Stimulated activated CD4-positive, alpha-beta T cell treated with anti-CD3 and anti-CD28 coated beads, TNF-alpha, amount 100 ng/mL, for 4 hours (primary cell): ENCODE measurements at regions not wholly inside any gene's neighbourhood (a gene's known extent, or its start where the extent isn't known, plus 50 kb on each side); places are given as distances from the start of the nearest gene placed in this dataset.

Experiments
- DNase-seq, 3 experiments: peaks; one replicate each; pipeline ENCODE4 v3.0.0-alpha.2; 2020; ENCODE audit warnings: low read depth in 3 of 3

DNA sequence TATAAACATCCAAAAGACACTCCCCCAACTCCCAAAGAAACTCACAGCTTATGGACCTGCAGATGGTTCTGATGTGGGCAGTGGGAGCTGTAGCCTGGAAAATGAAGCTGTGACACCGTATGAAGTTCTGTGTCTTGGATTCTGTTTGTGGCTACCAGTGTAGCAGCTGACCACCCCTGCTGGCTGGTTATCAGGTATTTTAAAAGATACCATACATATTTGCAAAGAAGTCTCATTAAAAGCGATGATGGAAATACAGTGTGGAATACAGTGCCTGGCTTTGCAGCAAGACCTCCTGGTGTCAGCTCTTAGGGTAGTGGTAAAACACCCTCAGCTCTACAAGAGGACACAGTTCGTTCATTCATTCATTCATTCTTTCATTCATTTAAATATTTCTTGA, 194.3 kb upstream of the PRKCQ start:
- DNase-seq: no peak

DNA sequence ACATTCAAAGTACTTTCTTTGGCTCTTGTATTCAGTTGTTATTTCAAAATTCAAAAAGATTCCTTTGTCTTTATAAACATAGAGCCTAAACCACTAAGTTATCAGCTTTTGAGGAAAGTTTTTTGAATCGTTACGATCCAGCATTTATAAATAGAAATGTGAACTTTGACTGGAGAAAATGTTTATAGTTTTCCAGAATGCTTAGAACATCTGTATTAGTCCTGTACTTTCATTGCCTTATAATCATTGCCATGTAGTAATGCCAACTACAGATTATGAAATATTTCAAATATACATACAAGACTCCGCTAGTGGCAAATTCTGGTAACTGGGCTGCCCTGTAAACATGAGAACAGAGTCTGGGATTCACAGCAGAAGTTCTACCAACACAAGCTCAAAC, 191.3 kb upstream of the PRKCQ start:
- DNase-seq: no peak

DNA sequence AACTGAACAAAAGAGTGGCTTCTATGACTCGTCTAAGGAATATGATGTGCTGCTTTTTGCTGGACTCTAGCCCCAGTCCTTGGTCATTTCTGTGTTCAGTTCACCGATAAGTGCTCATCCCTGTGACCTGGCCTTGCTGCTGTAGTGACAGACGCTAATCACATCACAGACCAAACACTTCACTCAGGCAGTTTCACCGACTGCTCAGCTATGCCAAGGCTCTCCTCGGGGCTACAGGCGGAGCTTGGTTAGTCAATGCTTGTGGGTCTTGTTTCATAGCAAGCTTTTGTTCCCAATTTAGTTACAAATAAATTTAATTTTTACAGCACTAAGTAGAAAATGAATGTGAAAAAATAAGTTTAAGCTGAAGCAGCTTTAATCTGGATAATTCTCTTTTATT, 190.8 kb upstream of the PRKCQ start:
- no peak for DNase-seq

DNA sequence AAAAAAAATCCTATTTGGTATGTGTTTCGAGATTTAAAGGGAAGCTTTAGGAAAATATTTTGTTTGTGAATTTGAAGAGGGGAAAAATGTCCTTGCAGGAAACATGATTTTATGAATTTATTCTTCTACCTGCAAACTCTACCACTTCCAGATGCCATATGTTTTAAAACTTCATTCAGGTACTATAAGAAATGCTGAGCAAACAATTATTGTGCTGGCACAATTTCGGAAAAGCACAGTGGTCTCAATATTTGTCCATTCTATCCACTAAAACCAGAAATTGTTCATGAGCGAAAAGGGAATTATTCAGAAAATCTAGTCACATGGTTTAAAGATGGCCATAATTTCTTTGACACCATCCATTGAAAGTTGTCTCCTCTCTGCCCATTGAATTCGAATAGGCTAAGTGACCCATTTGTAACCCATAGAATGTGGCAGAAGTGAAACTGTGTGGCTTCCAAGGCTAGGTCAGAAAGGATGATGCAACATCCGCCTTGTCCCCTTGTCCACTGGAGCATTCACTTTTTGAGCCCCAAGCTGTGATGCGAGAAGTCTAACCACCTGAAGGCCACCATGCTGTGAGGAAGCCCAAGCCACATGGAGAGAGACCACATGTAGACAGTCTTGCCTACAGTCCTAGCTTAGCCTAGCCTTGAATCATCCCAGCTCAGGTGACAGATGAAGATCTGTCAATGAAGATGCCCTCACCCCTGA, 189.8 kb upstream of the PRKCQ start:
- no peak for DNase-seq

DNA sequence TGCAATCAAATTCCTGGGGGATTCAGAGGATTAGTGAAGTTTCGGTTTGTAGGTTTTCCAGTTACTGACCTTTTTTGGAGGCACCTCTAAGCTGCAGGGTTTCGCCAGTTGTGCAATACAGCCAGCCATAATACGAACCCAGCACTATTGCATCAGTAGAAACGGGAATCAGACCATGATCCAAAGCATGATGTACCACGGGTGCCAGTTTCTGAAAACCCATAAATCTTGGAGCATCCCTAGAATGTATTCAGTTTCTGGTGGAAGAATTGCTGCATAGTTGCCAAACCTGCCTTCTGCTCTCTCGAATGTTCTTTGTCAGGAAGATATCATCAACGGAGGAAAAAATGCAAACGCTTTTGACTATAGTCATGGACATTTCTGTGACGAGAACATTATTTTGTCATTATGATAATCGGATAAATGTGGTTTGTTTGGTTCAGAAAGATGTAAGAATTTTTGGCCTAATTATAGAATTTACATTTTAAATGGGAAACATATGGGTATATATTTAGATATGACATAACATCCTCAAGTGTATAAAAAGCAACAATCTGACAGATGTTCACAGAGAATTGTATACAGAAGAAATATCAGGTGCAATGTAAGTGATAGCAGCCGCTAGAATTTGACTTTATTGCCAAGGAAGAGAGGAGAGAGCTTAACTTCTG, 186.2 kb upstream of the PRKCQ start:
- no peak for DNase-seq

DNA sequence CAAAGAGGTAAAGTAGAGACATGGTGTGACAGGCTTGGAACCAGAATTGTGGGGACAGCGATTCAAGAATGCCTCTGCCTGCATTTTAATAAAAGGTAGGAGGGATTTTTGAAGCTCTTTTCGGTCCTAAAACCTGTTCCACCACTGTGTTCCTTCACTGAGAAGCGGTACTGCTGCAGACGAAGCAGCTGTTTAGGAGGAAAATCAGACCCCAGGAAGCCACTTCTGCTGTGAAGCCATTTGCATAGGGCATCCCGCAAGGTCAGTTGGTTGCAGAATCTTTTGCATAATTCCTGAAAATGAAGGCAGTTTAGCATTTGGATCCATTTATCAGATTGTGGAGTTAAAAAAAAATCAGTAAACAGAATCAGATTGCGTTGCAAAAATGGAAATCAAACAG, 183.3 kb upstream of the PRKCQ start:
- no peak for DNase-seq

DNA sequence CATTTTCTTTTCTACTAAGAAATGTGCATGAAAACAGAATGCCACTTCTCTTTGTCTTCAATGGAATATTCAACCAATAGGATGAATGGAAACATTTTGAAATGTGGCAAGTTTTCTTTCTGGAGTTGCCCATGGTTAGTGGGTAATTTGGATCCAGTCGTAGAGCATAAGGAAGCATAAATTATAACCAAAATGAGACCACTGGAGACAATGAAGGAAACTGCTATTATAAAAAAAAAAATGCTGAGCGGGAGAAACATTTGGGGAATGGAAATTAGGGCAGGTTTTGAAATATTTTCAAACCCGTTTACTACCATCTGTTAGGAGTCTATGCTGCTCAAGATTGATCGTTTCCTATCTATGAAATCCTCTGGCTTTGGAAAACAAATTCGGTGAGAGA, 182.9 kb upstream of the PRKCQ start:
- DNase-seq: no peak

DNA sequence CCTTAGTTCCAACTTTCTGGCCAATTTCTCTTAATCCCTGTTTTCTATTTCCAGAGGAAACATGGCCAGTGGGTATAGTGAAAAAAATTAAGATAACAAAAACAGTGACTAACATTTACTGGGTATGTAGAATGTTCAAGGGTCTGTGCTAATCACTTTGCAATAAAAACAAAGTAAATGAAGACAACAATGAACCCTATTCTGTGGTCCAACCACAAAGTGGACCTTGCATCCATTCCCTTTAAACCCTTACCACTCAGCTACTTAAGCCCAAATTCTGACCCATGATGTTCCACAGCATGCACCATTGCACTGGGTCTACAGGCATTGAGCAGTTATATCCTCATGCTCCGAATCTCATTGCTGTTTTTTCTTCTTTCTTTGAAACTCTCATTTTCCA, 179.9 kb upstream of the PRKCQ start:
- DNase-seq: no peak

DNA sequence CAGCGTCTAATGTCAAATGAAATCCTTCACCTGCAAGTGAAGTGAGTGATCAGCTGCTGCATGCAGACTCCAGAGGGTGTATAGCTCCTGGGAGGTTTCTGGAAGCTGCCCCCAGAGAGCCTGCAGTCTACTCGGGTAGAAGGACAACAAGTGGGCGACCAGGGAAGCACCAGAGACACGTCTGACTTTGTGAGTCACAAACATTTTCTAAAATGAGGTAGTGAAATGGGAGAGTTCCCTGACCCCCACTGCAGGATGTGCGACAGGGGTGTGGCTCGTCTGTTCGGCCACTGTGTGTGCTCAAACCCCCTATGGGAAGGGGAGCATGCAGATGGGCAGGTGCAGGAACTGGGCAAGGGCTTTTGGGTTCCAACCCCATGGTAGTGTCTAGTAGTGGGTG, 177.1 kb upstream of the PRKCQ start:
- no peak for DNase-seq

DNA sequence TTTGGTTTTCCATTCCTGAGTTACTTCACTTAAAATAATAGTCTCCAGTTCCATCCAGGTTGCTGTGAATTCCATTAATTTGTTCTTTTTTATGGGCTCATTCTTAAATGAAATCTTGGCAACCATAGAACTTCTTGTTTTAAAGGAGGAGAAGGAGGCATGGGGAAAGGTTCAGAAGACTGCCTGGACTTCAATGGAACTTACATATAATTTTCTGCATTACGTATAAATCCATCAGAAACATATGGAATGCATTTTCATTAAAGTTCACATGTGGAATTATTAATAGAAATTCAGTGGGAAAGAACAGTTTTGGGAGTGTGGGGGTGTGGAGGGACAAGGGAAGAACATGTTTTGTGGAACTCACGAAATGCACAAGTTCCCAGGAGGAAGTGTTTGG, 176.6 kb upstream of the PRKCQ start:
- DNase-seq: no peak

DNA sequence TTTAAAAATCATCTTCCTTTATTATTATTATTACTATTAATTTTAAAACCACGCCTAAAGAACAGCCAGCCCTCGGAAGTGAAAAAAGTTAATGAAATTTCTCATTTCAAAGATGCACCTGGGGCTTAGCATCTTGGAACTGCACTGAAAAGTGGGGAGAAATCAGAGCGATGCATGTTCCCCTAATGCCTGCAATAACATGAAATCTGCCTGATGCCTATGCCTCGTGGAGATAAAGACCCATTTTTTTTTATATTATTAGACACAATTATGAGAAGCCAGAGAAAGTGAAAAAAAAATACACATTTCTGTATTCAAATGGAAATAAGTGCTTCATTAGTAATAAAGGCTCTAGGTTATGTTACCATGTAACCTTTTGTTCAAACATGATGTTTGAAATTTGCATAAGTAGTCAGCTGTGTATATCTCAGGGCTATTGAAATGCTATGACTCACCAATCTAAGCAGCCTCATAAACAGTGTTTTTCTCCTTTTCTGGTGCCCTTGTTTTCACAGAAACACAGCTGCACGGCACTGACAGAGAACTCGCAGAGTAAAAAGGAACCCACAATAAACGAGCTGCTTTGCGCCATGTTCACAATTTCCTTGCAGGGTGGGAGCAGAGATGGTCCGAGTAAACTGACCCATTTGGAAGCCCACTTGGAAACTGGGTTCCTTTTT, 175.8 kb upstream of the PRKCQ start:
- no peak for DNase-seq

DNA sequence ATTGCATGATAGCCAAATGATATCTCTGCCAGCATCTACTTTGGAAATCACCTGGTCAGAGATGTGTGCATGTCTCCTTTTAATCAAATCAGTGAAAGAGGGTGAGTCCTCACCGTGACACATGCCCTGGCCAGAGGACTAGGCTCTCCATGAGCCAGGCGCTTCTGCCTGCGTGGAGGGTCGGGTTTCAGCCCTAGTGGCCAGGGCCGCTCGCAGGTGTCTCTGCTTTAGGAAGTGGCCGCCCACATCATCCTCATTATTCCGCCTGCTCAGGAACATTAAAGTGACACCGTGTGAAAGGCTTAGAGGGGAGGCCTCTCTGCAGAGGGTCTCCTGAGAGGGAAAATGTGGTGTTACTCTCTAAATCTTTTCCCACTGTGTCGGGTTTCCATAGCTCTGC, 173.6 kb upstream of the PRKCQ start:
- DNase-seq: no peak

DNA sequence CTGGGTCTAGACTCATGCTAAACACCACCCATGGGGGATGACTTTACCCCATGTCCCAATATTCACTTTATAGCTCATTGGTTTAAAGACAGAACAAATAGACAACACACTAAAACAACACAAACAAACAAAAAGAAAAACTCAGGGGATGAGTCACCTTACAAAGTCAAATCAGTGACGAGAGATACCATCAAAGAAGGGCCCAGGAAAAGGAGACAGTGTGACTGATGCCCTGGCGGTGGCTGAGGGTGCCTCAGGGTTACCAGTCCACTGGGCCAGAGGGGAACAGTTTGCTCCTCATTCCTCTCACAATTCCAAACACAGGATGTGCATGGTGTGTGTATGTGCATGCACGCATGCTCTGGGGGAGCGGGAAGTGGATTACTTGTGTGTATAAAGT, 171.3 kb upstream of the PRKCQ start:
- DNase-seq: no peak

DNA sequence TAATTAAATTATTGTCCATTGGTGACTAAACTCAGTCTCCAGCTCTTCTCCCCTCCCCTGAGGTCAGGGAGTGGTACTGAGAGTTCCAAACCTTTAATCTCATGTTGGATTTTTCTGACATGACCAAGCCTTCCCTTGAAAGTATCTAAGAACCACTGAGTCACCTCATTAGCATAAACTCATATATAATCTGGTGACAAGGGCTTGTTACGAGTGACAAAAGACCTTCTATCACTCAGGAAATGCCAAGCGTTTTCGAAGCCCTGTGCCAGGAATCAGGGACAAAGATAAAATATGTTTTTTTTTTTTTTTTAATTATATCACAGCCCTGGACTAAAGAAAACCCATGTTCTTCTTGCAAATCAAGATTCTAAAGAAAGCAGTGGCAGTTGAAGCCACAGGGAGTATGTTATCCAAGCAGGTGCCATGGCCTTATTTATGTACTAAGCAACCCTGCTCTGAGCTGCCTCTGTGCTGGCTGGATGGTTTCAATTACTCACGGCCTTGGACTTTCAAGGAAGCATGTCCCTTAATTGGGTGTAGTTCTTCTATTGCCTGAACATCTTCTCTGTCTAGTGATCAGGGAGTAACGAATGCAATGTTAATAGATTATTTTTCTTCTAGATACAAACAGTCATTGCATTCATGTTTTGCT, 169.0 kb upstream of the PRKCQ start:
- no peak for DNase-seq

DNA sequence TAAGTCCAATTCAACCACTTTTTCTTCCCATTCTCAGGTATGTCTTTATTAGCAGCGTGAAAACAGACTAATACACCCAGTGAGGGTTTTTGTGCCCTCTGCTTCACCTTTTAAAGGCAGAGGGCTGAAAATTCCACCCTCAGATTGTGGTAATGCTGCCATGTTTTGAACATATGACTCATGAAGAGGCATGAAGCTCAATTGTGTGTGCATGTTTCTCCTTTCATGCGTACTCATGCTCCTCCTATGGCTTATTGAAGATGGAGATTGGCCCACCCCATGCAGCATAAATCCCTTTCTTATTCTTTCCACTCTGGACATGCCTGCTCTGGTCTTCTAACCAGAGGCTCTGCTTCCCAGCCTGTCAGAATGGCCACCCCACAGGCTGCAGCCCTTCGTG, 168.0 kb upstream of the PRKCQ start:
- no peak for DNase-seq

DNA sequence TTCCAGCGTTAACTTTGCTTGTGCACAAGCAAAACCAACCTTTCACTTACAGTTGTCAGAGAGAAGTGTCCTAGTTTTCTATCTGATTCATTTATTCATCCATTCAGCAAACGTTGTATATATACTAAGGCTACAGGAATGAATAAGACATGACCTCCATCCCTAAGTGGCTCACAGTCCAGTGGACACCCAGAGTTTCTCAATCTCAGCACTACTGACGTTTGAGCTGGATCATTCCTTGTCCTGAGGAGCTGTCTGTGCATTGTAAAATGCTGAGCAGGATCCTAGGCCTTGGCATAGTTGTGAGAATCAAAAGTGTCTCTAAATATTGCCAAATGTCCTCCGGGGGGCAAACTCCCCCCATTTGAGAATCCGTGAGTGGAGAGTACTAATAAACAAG, 166.7 kb upstream of the PRKCQ start:
- DNase-seq: no peak

DNA sequence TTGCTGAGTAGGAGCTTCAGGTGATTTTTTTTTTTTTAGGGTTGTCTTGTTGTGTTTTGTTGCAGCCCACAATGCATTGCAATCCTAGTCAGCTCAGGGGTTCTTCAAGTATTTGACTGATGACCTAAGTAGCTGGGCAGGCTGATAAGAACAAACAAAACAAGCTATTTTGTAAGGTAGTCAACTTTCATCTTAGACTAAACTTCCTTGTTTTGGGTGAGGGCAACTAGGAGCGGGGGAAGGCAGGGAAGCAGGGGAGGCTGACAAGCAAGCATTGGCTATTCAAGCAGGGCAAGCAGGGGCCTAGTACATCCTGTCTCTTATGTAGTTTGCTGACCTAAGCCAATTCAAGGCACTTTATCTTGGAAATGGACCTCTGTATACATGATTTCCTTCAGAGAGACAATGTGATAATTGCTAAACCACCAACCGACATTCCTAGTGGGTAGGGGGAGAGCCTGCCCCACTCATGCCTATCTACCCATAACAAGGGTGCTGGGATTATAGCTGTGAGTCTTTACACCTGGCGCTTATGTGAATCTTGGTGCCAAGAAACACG, 163.3 kb upstream of the PRKCQ start:
- no peak for DNase-seq

DNA sequence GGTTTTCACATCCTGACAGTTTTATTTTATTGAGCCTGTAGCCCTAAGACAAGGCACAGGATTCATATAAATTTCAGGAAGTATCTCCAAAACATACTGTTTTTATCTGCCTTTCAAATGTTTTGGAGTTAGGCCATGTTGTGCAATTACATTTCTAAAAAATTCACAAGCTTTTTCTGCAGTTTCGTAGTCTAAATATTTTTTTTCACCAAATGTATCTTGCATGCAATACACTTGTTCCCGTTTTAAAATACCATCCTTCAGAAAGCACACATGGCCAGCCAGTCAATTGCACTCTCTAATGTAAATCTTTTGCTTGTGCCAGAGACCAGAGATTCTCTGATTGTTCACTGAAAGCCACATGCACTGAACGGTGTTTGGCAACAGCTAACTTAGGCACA, 161.5 kb upstream of the PRKCQ start:
- DNase-seq: no peak

DNA sequence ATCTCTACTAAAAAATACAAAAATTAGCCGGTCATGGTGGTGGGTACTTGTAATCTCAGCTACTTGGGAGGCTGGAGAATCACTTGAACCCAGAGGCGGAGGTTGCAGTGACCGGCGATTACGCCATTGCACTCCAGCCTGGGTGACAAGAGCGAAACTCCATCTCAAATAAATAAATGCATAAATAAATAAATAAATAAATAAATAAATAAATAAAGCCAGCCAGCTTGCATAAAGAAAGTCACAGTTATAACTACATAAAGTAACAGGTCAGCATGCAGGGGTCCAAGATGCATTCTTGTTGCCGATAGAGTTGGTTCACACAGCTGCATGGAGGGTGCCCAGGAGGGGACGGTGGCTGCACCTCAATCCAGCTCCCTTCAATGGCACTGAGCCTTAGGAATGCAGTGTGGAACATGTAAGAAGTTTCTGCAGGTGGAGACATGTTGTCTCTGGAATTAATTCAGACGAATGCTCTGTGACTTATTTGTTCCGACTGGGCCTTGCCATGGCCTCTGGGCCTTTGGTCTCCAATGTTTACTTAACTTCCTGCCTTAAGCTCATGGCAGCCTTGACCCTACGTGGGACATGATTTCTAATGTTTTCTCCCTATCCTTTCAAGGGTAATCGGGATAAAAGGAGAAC, 159.6 kb upstream of the PRKCQ start:
- no peak for DNase-seq

DNA sequence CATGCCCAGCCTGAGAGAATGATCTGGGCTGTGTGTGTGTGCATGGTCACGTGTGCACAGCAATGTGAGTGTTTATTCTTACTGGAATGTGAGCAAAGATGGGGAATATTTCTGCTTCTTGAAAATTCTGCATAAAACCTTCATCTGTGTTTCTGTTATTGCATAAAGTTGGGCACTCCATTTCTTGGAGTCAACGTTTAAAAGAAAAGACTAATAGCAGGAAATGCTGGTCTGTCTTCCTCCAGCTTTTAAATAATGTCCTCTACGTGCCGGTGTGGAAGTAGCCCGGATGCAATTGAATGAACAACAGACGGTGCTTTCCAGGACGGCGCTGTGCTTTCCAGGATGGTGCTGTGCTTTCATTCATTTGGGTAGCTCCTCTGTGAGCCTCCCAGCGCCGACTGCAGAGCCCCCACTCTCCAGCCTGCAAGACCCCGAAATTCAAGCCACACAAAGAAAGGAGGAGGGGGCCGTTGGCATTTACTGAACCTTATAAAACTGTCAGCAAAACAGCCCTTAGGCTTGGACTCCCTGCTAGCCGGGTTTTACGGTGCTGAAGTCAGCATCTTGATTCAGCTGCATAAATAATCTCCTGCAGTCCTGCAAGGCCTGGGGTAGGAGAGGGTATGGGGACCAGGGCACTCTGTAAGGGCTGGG, 158.2 kb upstream of the PRKCQ start:
- no peak for DNase-seq

DNA sequence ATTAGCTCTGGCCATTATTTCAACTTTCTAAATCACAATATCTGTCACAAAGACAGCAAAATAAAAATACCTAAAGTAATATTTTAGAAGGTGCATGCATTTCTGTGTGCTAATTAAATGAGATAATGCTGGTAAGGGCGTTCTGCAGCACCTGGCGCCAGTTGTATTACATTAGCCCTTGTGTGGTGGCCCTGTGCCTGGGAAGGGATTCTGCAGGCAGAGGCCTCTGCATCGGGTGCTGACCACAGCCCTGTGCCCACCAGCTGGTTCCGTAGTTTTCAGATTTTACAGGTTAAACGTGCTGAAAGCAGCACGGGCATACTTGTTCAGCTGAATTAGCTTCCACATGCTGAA, 157.7 kb upstream of the PRKCQ start:
- no peak for DNase-seq
